CD4-positive, alpha-beta T cell treated with Interleukin-21 for 1 hour (primary cell): ENCODE measurements at regions not wholly inside any gene's neighbourhood (a gene's known extent, or its start where the extent isn't known, plus 50 kb on each side); places are given as distances from the start of the nearest gene placed in this dataset.

Source experiments
- DNase-seq: peaks from one replicate; pipeline ENCODE4 v3.0.0-alpha.2; 2020

- no peak for DNase-seq
These were observed 54.6 kb upstream of the CSF3R start for GRCh38 chr1:36537190-36537768.

DNA sequence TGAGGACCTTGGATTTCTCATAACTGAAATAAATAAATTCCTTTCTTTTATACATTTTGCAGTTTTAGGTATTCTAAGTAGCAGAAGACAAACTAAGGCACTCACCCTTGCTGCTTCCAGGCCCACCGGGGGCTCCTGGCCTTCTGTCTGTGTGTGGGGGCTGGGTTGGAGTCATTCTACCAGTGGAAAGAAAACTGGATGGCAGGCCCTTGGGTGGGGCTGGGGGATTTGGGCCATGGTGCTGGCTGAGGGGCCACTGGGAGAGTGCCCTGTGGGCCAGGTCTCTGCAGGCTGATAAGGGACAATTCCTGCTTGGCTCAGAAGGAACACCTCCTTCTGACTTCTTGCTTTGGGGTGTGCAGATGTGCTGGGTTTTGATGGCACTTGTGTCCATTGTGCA lies 54.0 kb upstream of the CSF3R start:
- no peak for DNase-seq

DNA sequence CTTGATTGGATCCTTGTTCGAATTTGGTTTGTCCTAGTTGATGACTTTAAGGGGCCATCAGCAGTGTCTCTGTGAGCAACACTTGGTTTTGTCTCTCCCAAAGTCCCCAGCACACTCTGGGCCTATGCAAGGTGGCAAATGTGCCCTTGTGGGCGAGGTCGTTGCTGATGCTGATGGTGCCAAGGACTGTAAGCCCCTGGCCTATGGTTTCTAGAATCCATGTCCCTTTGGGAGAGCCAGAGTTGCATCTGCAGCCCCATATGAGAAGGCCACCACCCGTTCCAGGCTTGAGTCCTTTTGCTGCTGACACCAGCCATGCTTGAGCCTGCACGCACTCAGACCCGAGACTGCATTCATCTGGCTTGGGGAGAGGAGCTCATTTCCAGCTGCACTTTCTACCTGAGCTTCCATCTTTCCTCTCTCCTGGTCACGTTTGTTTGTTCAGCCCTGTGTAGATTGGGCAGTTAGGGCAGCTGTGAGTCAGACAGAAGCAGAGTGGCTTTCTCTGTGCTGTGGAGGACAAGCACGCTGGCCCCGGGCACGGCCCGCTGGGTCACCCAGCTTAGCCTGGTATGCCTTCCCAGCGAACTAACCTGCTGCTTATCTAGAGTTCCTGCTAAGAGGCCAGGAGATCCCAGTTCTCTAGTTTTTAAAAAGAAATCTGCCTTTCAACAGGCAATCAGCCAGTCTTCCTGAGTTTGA lies 52.1 kb upstream of the CSF3R start:
- no peak for DNase-seq

DNA sequence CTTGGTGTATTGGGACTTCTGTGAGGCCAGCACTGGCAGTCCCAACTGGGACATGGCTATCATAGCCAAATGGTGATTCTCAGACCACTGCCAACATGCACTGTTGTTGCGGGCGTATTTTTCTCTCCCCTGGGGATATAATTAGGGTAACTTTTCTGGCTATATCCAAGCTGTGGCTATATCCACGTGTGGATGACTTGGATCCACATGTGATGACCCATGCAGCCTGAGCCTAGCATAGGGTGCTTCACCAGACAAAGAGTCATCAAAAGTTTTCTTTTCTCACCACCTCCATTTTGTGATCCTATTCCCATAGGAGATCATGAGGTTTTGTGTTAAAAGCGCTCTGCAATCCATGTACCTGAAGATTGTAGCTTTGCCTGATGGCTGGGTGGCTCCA lies 51.2 kb upstream of the CSF3R start:
- no peak for DNase-seq

- DNase-seq: no peak
These were observed 50.2 kb upstream of the CSF3R start for GRCh38 chr1:36532810-36533401.
